22Rv1 (cell line): ENCODE measurements at regions not wholly inside any gene's neighbourhood (a gene's known extent, or its start where the extent isn't known, plus 50 kb on each side); places are given as distances from the start of the nearest gene placed in this dataset.

Experiments used
- CTCF ChIP-seq: fragments of 450-650 bp; IDR thresholded peaks from 2 replicates; pipeline ENCODE4 v1.5.1; 2017; ENCODE audit warnings: mild to moderate bottlenecking
- ZFX ChIP-seq: fragments of 450-650 bp; IDR thresholded peaks from 2 replicates; pipeline ENCODE4 v1.6.1; 2017; ENCODE audit warnings: antibody characterized with exemption, borderline replicate concordance

DNA sequence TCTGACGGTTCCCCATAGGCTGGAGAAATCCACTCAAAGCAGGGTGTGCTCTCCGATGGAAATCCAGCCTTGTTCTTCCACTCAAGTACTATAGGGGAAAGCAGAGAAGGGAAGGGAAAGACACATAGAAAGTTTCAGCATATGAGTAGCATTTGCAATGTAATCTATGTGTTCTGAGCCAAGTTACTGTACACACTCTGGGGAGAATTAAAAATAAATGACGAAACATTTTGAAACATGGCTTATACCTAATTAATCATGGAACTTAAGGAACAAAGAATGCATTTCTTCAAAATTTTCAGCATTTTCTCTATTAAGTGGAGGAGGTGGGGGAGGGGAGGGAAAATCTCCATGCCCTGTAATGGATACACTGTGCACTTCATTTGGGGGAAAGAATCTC lies 198.1 kb upstream of the HABP2 start:
- TF ChIP-seq CTCF (no peak), ZFX (no peak)
